ENCODE measurements at regions not wholly inside any gene's neighbourhood (a gene's known extent, or its start where the extent isn't known, plus 50 kb on each side); places are given as distances from the start of the nearest gene placed in this dataset.

DNA sequence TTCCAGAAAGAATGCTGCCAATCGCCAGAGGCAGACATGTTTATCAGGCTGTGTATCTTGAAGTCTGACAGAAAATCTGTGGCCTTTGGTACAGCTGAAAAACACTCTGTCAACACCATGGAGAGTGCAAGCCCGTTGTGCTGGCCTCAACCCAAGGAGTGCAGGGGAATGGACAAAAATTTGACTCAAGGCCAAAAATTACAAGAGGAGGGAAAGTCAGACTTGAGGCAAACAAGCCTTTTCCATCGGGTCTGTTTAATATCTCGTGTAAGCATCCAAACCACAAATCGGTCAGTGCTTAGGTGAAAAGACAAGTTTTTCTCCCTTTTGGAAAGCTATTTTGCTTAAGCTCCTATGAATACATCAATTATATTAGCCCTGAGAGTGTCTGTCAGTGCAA, 305.3 kb upstream of the NFE2L3 start:
- H3K9me3 Mint-ChIP-seq (ENCODE audit: unreplicated experiment) = no peaks in the 10 kb centered on the region
- H3K27ac Mint-ChIP-seq (ENCODE audit: unreplicated experiment) = no peak overlapping the region
- no peaks in the 10 kb centered on the region for H3K36me3 Mint-ChIP-seq (ENCODE audit: low read depth, unreplicated experiment)
- peaks cover 1% of the 10 kb centered on the region for H3K27me3 Mint-ChIP-seq (ENCODE audit: unreplicated experiment)
- no peak for DNase-seq (ENCODE audit: low spot score)
- peaks cover 8% of the 10 kb centered on the region for H3K4me1 Mint-ChIP-seq (ENCODE audit: unreplicated experiment)
- TF ChIP-seq, protein P1, sequence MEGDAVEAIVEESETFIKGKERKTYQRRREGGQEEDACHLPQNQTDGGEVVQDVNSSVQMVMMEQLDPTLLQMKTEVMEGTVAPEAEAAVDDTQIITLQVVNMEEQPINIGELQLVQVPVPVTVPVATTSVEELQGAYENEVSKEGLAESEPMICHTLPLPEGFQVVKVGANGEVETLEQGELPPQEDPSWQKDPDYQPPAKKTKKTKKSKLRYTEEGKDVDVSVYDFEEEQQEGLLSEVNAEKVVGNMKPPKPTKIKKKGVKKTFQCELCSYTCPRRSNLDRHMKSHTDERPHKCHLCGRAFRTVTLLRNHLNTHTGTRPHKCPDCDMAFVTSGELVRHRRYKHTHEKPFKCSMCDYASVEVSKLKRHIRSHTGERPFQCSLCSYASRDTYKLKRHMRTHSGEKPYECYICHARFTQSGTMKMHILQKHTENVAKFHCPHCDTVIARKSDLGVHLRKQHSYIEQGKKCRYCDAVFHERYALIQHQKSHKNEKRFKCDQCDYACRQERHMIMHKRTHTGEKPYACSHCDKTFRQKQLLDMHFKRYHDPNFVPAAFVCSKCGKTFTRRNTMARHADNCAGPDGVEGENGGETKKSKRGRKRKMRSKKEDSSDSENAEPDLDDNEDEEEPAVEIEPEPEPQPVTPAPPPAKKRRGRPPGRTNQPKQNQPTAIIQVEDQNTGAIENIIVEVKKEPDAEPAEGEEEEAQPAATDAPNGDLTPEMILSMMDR (IDR thresholded peaks at IDR 0.05; ENCODE audit: unreplicated experiment) = no peak
- H3K4me3 Mint-ChIP-seq (ENCODE audit: unreplicated experiment) = no peak overlapping the region

DNA sequence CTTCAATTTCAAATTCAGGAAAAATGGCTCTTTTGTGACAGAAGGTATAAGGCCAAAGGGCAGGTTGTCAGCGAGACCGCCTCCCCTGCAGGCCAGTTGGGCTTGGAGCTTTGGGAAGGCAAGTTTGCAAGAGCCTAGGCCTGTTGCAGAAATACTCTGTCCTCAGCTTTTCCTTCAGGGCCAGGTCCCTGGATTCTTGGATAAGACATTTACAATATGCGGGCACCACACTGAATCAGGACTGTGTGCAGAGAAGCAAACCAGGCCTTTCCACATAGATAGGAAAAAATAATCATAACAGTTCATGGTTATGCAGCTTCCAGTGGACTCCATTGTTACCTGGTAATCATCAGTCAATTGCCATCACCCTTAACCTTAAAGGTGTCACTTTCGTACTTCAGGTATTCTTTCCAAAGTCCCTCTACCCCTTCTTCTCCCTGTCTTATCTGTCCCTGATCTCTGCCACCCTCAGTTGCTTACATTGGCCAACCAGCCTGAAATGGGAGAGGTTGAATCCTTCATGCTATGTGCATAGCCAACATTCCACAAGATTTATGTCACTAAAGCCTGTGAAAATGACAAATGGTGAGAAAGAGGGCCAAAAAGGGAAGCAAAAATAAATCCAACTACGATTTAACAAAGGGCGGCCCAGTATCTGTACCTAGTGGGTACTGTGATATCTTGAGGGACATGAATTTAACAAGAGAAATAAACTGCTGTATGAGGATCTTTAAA, 304.5 kb upstream of the NFE2L3 start:
- Mint-ChIP-seq H3K27me3 (ENCODE audit: unreplicated experiment) (peaks cover 3% of the 10 kb centered on the region), H3K4me1 (ENCODE audit: unreplicated experiment) (peaks cover 11% of the 10 kb centered on the region), H3K9me3 (ENCODE audit: unreplicated experiment) (no peaks in the 10 kb centered on the region), H3K36me3 (ENCODE audit: low read depth, unreplicated experiment) (no peaks in the 10 kb centered on the region), H3K27ac (ENCODE audit: unreplicated experiment) (no peak overlapping the region), H3K4me3 (ENCODE audit: unreplicated experiment) (no peak overlapping the region)
- TF ChIP-seq, protein P1 (IDR thresholded peaks at IDR 0.05; ENCODE audit: unreplicated experiment) = no peak
- DNase-seq (ENCODE audit: low spot score) = no peak

DNA sequence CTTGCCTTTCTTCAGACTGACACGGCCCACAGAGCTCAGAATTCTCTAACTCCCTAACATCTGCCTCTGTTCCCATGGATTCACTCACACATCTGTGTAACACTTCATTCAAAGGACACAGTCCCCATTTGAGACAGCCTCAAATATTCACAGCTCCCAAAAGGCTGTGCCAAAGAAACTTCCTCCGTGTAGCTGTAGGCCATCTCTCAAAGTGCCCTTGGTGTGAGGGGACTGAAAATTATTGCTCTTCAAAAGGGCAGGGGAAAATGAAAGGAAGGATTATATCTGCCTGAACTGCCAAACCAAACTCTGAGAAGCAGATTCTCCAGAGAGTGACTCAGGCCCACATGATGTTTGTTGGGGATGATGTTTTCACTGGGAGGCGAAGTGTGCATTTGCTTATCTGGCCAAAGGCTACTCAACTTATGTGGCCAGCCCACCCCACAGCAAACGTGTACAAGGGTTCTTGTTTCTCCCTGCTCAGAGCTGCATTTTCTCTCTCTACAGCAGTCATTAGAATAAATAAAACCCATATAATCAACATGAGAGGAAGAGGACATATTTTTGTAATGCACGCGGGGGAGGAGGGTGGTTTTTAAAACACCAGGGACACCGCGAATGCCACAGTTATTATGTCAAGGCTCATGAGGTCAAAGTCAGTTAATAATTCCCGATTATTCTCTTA, 302.4 kb upstream of the NFE2L3 start:
- Mint-ChIP-seq H3K4me3 (ENCODE audit: unreplicated experiment) (no peak overlapping the region), H3K4me1 (ENCODE audit: unreplicated experiment) (peaks cover 21% of the 10 kb centered on the region), H3K27ac (ENCODE audit: unreplicated experiment) (no peak overlapping the region)

DNA sequence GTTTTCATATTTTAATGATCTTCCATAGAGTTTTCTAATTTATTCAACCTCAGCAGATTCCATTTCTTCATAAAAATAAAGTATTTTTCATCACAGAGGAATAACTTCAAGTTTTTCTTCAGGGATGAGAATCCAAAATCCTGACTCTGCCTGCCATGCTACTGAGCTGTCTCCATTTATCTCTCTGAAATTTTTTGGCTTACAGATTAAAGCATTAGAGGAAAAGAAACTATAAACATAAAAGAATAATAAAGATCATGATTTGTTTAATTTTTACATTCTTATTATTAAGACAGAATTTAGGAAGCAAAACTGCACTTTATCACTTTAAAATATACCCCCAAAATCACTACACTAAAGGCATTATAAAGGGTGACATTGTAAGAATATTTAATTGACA, 301.8 kb upstream of the NFE2L3 start:
- Mint-ChIP-seq H3K27me3 (ENCODE audit: unreplicated experiment) (peaks cover 7% of the 10 kb centered on the region), H3K9me3 (ENCODE audit: unreplicated experiment) (no peaks in the 10 kb centered on the region), H3K4me3 (ENCODE audit: unreplicated experiment) (no peak overlapping the region), H3K36me3 (ENCODE audit: low read depth, unreplicated experiment) (no peaks in the 10 kb centered on the region), H3K4me1 (ENCODE audit: unreplicated experiment) (peaks cover 21% of the 10 kb centered on the region), H3K27ac (ENCODE audit: unreplicated experiment) (no peak overlapping the region)
- no peak for DNase-seq (ENCODE audit: low spot score)
- TF ChIP-seq, protein P1 (IDR thresholded peaks at IDR 0.05; ENCODE audit: unreplicated experiment) = no peak

More for the DNA sequence above, 302.4 kb upstream of the NFE2L3 start:
- DNase-seq (ENCODE audit: low spot score) = no peak
- TF ChIP-seq, protein P1 (IDR thresholded peaks at IDR 0.05; ENCODE audit: unreplicated experiment) = no peak
- Mint-ChIP-seq H3K27me3 (ENCODE audit: unreplicated experiment) (peaks cover 7% of the 10 kb centered on the region), H3K9me3 (ENCODE audit: unreplicated experiment) (no peaks in the 10 kb centered on the region), H3K36me3 (ENCODE audit: low read depth, unreplicated experiment) (no peaks in the 10 kb centered on the region)

DNA sequence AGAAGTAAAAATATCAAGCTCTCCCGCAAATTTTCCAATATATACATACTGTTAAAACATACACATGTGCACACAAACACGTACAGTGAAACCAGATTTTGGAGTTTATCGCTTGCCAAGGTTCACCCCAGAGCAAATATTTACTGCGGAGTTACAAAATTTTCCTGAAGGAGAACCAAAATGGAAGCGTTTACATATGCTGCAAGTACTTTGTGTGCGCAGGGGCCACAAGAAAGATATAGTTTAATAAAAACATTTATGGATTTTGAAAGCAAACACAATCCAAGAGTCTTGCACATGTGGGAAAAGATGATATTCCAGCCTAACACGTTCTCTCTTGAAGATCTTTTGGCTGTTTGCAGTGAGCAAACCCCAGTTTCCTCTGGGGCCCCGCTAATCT, 301.3 kb upstream of the NFE2L3 start:
- H3K36me3 Mint-ChIP-seq (ENCODE audit: low read depth, unreplicated experiment) = no peaks in the 10 kb centered on the region
- peaks cover 21% of the 10 kb centered on the region for H3K4me1 Mint-ChIP-seq (ENCODE audit: unreplicated experiment)
- H3K4me3 Mint-ChIP-seq (ENCODE audit: unreplicated experiment) = no peak overlapping the region
- H3K27me3 Mint-ChIP-seq (ENCODE audit: unreplicated experiment) = peaks cover 7% of the 10 kb centered on the region
- no peak overlapping the region for H3K27ac Mint-ChIP-seq (ENCODE audit: unreplicated experiment)
- no peaks in the 10 kb centered on the region for H3K9me3 Mint-ChIP-seq (ENCODE audit: unreplicated experiment)
- DNase-seq (ENCODE audit: low spot score) = no peak
- TF ChIP-seq, protein P1 (IDR thresholded peaks at IDR 0.05; ENCODE audit: unreplicated experiment) = no peak
